CD4-positive, alpha-beta T cell treated with Interleukin-21 for 1 hour (primary cell): ENCODE measurements at regions not wholly inside any gene's neighbourhood (a gene's known extent, or its start where the extent isn't known, plus 50 kb on each side); places are given as distances from the start of the nearest gene placed in this dataset.

ENCODE experiments used
- DNase-seq: peaks from one replicate; pipeline ENCODE4 v3.0.0-alpha.2; 2020

GRCh38 chr21:35233756-35234155 lies 184.7 kb upstream of the RUNX1 start:
- DNase-seq, result no peak

GRCh38 chr21:35232545-35233176 lies 183.6 kb upstream of the RUNX1 start:
- DNase-seq, result no peak

- DNase-seq, result no peak
Observed at GRCh38 chr21:35231090-35231489, 182.0 kb upstream of the RUNX1 start.

- no peak for DNase-seq
Observed at GRCh38 chr21:35229290-35229689, 180.2 kb upstream of the RUNX1 start.

- DNase-seq, result no peak
Observed at GRCh38 chr21:35227786-35228185, 178.7 kb upstream of the RUNX1 start.

- DNase-seq, result peak; percentile 65
Observed at GRCh38 chr21:35226968-35227744, 178.1 kb upstream of the RUNX1 start.

GRCh38 chr21:35226328-35226727 lies 177.2 kb upstream of the RUNX1 start:
- DNase-seq, result no peak

GRCh38 chr21:35225573-35225972 lies 176.5 kb upstream of the RUNX1 start:
- no peak for DNase-seq

GRCh38 chr21:35223480-35224156 lies 174.5 kb upstream of the RUNX1 start:
- no peak for DNase-seq

GRCh38 chr21:35222541-35222941 lies 173.4 kb upstream of the RUNX1 start:
- DNase-seq, result peak; percentile 27

GRCh38 chr21:35222021-35222420 lies 172.9 kb upstream of the RUNX1 start:
- peak; percentile 21 for DNase-seq

- DNase-seq, result no peak
Observed at GRCh38 chr21:35220301-35220700, 171.2 kb upstream of the RUNX1 start.

GRCh38 chr21:35219719-35220118 lies 170.6 kb upstream of the RUNX1 start:
- no peak for DNase-seq

GRCh38 chr21:35219291-35219690 lies 170.2 kb upstream of the RUNX1 start:
- no peak for DNase-seq

GRCh38 chr21:35217504-35218060 lies 168.5 kb upstream of the RUNX1 start:
- DNase-seq, result no peak

GRCh38 chr21:35216996-35217395 lies 167.9 kb upstream of the RUNX1 start:
- DNase-seq, result no peak

GRCh38 chr21:35215870-35216269 lies 166.8 kb upstream of the RUNX1 start:
- DNase-seq, result no peak

GRCh38 chr21:35212393-35213127 lies 163.5 kb upstream of the RUNX1 start:
- no peak for DNase-seq

- no peak for DNase-seq
Observed at GRCh38 chr21:35211782-35212181, 162.7 kb upstream of the RUNX1 start.

- DNase-seq, result no peak
Observed at GRCh38 chr21:35210093-35210492, 161.0 kb upstream of the RUNX1 start.

GRCh38 chr21:35208810-35209517 lies 159.9 kb upstream of the RUNX1 start:
- DNase-seq, result no peak

- DNase-seq, result no peak
Observed at GRCh38 chr21:35208104-35208503, 159.0 kb upstream of the RUNX1 start.
